ENCODE measurements at regions not wholly inside any gene's neighbourhood (a gene's known extent, or its start where the extent isn't known, plus 50 kb on each side); places are given as distances from the start of the nearest gene placed in this dataset.

DNA sequence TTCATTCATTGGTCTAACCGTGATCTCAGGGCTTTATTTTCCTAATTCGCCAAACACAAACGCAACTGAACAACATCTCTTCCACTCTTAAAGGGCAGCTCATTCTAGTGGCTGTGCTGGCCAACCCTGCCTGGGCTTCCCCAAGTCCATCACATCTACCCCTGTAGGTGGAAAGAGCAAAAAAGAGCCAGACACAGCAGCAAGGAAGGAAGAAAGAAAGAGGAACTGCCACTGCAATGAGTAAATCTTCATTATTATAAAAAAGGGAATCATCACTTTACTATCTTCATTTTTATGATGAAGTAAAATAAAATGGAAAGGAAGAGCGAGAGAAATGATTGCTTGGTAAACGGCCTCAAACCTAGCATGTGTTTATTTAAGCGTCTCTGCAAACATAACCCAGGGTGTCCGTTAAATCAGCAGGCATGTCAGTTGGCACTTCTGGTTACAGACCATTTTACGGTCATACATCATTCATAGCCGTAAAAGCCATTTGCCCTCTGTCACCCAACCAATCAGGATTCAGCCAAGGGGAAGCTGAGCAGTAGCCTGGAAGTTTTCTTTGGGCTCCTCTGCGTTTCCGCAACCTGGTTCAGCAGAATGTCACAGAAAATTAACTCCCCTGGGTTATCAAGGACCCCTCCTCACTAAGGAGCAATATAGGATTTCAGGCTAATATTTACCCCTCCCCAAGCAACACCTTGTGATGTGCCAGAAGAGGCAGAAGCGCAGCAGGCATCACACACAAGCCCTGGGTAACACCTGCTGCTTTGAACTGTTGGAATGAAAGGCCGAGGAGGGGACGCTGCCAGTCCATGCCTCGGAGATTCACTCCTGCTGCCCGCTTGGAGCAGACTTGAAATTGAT lies 234.0 kb downstream of the SNX10 start:
- H3K4me3 ChIP-seq (ENCODE audit: low read length): no peak overlapping the region
- no peak for DNase-seq (ENCODE audit: low read depth)
- TF ChIP-seq, protein P1, sequence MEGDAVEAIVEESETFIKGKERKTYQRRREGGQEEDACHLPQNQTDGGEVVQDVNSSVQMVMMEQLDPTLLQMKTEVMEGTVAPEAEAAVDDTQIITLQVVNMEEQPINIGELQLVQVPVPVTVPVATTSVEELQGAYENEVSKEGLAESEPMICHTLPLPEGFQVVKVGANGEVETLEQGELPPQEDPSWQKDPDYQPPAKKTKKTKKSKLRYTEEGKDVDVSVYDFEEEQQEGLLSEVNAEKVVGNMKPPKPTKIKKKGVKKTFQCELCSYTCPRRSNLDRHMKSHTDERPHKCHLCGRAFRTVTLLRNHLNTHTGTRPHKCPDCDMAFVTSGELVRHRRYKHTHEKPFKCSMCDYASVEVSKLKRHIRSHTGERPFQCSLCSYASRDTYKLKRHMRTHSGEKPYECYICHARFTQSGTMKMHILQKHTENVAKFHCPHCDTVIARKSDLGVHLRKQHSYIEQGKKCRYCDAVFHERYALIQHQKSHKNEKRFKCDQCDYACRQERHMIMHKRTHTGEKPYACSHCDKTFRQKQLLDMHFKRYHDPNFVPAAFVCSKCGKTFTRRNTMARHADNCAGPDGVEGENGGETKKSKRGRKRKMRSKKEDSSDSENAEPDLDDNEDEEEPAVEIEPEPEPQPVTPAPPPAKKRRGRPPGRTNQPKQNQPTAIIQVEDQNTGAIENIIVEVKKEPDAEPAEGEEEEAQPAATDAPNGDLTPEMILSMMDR (IDR thresholded peaks at IDR 0.05; ENCODE audit: insufficient read depth, low read depth, low read length, missing control alignments): no peak

DNA sequence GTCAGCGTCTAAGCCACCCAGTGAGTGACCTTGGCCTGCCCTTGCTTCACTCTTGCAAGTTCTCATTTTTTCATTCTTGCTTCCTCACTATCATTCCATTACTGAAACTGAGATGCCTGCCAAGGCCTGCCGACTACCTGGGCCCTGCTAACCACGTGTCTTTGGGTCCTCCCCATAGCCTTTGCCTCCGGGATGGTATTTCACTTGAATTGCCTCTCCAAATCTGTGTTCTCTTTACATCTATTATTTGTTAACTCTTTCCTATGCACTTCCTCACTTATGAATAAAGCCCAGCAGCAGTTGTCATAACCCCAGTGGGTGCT lies 234.6 kb downstream of the SNX10 start:
- DNase-seq (ENCODE audit: low read depth): no peak
- no peak overlapping the region for H3K4me3 ChIP-seq (ENCODE audit: low read length)
- TF ChIP-seq, protein P1 (IDR thresholded peaks at IDR 0.05; ENCODE audit: insufficient read depth, low read depth, low read length, missing control alignments): no peak

DNA sequence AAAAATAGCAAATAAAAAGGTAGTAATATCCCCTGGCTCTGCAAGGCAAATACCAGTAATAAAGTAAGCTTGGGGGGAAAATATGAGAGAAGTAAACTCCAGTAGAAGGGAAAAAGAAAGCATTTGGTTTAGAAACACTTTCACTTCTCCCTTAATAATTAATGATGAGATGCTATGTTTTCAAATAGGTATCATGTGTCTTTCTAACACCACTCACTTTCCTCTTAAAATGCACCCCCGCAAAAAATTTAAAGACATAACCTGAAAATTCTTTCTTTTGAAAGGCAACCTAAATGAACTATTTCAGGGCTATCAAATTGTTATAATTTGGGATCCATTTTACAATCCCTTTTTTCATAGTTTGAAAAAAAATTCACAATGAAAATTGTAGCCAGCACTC lies 240.3 kb downstream of the SNX10 start:
- no peak for DNase-seq (ENCODE audit: low read depth)
- TF ChIP-seq, protein P1 (IDR thresholded peaks at IDR 0.05; ENCODE audit: insufficient read depth, low read depth, low read length, missing control alignments): no peak

DNA sequence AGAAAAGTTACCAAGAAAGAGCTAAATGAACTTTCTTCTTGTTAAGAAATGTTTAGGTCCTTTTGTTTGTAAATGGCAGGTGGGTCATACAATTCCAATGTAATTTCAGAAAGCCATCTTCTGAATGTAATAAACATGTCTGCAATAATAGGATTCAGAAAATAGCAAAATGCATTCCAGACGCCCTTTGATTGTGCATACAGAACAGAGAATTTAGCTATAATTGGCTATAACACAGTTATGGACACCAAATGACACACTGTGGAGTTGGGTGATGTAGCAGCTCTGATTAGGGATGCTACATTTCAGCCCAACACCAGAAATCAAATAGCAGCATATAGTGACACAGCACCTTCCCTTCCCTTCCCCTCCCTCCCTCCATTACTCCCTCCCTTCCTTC lies 240.8 kb downstream of the SNX10 start:
- no peak for DNase-seq (ENCODE audit: low read depth)
- H3K4me3 ChIP-seq (ENCODE audit: low read length): no peak overlapping the region
- TF ChIP-seq, protein P1 (IDR thresholded peaks at IDR 0.05; ENCODE audit: insufficient read depth, low read depth, low read length, missing control alignments): no peak

More for the DNA sequence above, 240.3 kb downstream of the SNX10 start:
- H3K4me3 ChIP-seq (ENCODE audit: low read length): no peak overlapping the region

DNA sequence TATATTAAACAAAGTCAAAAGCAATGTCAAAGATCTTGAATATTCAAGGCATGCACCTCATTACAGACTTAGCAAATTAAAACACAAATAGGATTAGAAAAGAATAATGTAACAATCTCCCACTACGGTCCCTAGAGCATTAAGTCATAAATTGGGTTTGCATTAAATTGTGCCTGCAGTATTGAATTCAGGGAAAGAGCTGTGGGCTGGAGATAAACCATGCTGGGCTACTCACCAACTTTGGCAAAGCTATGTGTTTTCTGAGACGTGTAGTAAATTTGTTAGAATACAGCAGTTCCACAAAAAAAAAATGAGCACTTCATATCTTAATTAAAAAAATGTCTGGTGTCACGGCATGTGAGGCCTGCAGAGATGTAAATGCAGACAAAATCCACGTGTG lies 241.6 kb downstream of the SNX10 start:
- TF ChIP-seq, protein P1 (IDR thresholded peaks at IDR 0.05; ENCODE audit: insufficient read depth, low read depth, low read length, missing control alignments): no peak
- no peak overlapping the region for H3K4me3 ChIP-seq (ENCODE audit: low read length)
- no peak for DNase-seq (ENCODE audit: low read depth)

DNA sequence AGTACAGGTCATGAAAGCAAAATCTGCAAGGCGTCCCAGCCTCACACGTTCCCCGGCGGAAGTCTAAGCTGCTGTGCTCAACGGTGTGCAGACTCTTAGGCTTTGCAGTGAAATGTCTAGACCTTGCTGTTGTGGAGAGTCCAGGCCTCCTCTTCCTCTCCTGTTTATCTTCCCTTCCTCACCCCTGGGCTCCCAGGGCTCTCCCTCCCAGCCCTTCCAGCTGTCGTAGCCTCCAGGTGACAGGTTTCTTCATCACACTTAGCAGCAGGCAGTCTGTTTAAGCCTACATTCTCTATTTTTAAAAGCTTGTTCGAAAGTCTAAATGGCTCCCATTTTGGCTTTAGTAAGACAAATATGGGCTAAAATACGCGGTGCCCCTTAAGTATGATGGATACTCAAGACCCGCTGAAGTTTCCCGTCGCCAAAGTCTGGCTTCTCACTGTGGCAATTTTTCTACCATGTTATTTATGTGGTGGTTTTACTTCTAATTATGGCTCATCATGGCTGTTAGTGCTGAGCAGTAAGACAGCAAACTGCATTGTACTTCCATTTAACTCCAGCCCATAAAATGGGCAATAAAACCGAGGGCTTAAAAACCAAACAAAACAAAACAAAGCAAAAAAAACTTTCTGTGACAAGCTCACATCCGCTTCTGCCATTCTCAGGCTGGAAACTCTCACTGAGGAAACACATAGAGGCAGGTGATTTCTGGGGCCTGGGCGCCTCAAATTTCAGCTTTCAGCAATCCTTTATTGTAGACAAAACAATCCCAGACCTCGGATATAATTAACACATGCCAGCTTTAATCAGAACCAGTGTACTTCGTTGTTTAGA lies 243.2 kb downstream of the SNX10 start:
- no peak overlapping the region for H3K4me3 ChIP-seq (ENCODE audit: low read length)
- no peak for DNase-seq (ENCODE audit: low read depth)
- TF ChIP-seq, protein P1 (IDR thresholded peaks at IDR 0.05; ENCODE audit: insufficient read depth, low read depth, low read length, missing control alignments): no peak

All from epithelial cell of esophagus (primary cell).